DND-41 (cell line): ENCODE measurements at regions not wholly inside any gene's neighbourhood (a gene's known extent, or its start where the extent isn't known, plus 50 kb on each side); places are given as distances from the start of the nearest gene placed in this dataset.

Experiments
- ATAC-seq: fragments of 200-7000 bp; cut with Tn5 transposase; 3 replicates; pipeline ENCODE4 v1.9.1; 2021; ENCODE audit warnings: low read depth; ENCODE audit not compliant: insufficient read depth
- DNase-seq: peaks from one replicate; pipeline ENCODE4 v3.0.0-alpha.2; 2020
- H2AFZ ChIP-seq: 2 replicates; pipeline ENCODE4 v1.6.0; 2012; ENCODE audit warnings: low read depth, low read length
- H3K27ac ChIP-seq: 2 replicates; pipeline ENCODE4 v1.5.1; 2012; ENCODE audit warnings: low read length, inconsistent platforms
- H3K27me3 ChIP-seq: fragments of 200-600 bp; sonication (generic); 2 replicates; pipeline ENCODE4 v1.6.0; 2012; ENCODE audit warnings: low read length, mild to moderate bottlenecking, inconsistent platforms; ENCODE audit not compliant: insufficient read depth, poor library complexity
- H3K36me3 ChIP-seq: 2 replicates; pipeline ENCODE4 v1.5.1; 2012; ENCODE audit warnings: low read length, inconsistent platforms; ENCODE audit not compliant: insufficient read depth
- H3K4me1 ChIP-seq: 2 replicates; pipeline ENCODE4 v1.5.1; 2012; ENCODE audit warnings: mild to moderate bottlenecking, low read length; ENCODE audit not compliant: insufficient read depth
- H3K4me2 ChIP-seq: 2 replicates; pipeline ENCODE4 v1.6.0; 2012; ENCODE audit warnings: mild to moderate bottlenecking, moderate library complexity, low read length, inconsistent platforms; ENCODE audit not compliant: insufficient read depth
- H3K4me3 ChIP-seq, 2 experiments: fragments of 200-600 bp in 1 of 2; shearing (Covaris generic) in 1 of 2; 2 replicates each; pipeline ENCODE4 v1.5.1; 2012 to 2016; ENCODE audit warnings: inconsistent platforms in 2 of 2, low read length in 2 of 2, mild to moderate bottlenecking in 2 of 2, low read depth in 1 of 2, moderate library complexity in 1 of 2
- H3K79me2 ChIP-seq: 2 replicates; pipeline ENCODE4 v1.6.0; 2012; ENCODE audit warnings: low read length, inconsistent platforms; ENCODE audit not compliant: insufficient read depth
- H3K9ac ChIP-seq: 2 replicates; pipeline ENCODE4 v1.6.0; 2012; ENCODE audit warnings: low read depth, mild to moderate bottlenecking, inconsistent platforms, low read length, moderate library complexity
- H3K9me3 ChIP-seq: 2 replicates; pipeline ENCODE4 v1.5.1; 2012; ENCODE audit warnings: low read length, moderate library complexity, mild to moderate bottlenecking, inconsistent platforms; ENCODE audit not compliant: insufficient read depth, severe bottlenecking
- H4K20me1 ChIP-seq: 2 replicates; pipeline ENCODE4 v1.6.0; 2012; ENCODE audit warnings: low read length; ENCODE audit not compliant: insufficient read depth
- EZH2 ChIP-seq: IDR thresholded peaks from 3 replicates; pipeline ENCODE4 v1.6.1; 2012; ENCODE audit warnings: borderline replicate concordance, low read depth, mild to moderate bottlenecking, moderate library complexity, low read length, inconsistent platforms; ENCODE audit not compliant: severe bottlenecking
- TF ChIP-seq, protein P1 (sequence below): IDR thresholded peaks from 2 replicates; pipeline ENCODE4 v1.5.1; 2012; ENCODE audit warnings: borderline replicate concordance, low read length, moderate library complexity, mild to moderate bottlenecking; ENCODE audit not compliant: poor library complexity, severe bottlenecking; ENCODE audit errors: extremely low read depth

DNA sequence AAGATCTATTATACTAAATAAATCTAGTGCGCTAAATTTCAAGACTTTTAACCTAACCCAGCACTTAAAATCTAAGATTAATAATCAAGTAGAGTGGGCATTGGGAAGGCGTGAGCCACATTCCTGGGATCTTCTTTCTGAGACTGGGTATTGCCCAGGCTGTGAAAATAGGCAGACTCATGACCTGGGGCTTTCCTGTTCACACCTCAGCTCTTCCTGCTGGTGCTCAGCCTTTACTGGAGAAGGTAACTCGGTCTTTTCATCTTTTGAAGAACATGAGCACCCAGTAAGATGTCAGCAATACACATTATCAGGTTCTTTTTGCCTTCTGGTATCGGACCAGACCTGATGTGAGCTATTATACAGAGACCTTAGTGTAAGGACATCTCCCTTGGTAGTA, 500.5 kb downstream of the PLCL1 start:
- TF ChIP-seq, protein P1, sequence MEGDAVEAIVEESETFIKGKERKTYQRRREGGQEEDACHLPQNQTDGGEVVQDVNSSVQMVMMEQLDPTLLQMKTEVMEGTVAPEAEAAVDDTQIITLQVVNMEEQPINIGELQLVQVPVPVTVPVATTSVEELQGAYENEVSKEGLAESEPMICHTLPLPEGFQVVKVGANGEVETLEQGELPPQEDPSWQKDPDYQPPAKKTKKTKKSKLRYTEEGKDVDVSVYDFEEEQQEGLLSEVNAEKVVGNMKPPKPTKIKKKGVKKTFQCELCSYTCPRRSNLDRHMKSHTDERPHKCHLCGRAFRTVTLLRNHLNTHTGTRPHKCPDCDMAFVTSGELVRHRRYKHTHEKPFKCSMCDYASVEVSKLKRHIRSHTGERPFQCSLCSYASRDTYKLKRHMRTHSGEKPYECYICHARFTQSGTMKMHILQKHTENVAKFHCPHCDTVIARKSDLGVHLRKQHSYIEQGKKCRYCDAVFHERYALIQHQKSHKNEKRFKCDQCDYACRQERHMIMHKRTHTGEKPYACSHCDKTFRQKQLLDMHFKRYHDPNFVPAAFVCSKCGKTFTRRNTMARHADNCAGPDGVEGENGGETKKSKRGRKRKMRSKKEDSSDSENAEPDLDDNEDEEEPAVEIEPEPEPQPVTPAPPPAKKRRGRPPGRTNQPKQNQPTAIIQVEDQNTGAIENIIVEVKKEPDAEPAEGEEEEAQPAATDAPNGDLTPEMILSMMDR = no peak
- no peak for TF ChIP-seq EZH2
- ATAC-seq = no peak
- H2AFZ ChIP-seq = no peak overlapping the region

DNA sequence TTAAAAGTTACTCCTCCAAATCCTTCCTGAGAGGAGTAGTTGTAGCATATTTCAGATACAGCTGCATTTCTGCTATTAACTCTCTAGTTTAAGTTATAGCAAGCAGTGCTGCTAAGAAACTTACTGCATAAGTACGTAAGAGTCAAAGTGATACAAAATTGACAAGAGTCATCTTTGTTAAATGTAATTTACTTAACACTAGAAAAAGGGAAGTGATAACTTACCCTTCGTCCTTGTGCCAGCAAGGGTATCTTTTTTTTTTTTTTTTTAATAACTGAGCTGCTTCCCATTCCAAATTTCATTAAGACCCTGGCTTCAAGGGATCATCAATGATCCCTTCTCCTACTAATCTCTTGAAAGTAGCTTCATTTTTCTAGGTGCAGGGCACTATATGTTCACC, 493.0 kb downstream of the PLCL1 start:
- DNase-seq = no peak
- H3K9ac ChIP-seq = no peak overlapping the region
- no peaks in the 10 kb centered on the region for H3K9me3 ChIP-seq
- H3K4me3 ChIP-seq = no peak overlapping the region
- H3K4me2 ChIP-seq = no peak overlapping the region
- no peaks in the 10 kb centered on the region for H4K20me1 ChIP-seq
- no peak for ATAC-seq
- no peaks in the 10 kb centered on the region for H3K36me3 ChIP-seq
- H2AFZ ChIP-seq = no peak overlapping the region
- no peaks in the 10 kb centered on the region for H3K79me2 ChIP-seq
- TF ChIP-seq, protein P1 = no peak
- no peak for TF ChIP-seq EZH2
- no peak overlapping the region for H3K27ac ChIP-seq
- no peaks in the 10 kb centered on the region for H3K4me1 ChIP-seq
- peaks cover 38% of the 10 kb centered on the region for H3K27me3 ChIP-seq

More for the DNA sequence above, 500.5 kb downstream of the PLCL1 start:
- no peaks in the 10 kb centered on the region for H3K9me3 ChIP-seq
- H4K20me1 ChIP-seq = peaks cover 4% of the 10 kb centered on the region; the same call in 1 of the 2 replicates
- H3K27me3 ChIP-seq = peaks cover 35% of the 10 kb centered on the region
- H3K4me1 ChIP-seq = no peaks in the 10 kb centered on the region
- no peaks in the 10 kb centered on the region for H3K79me2 ChIP-seq
- DNase-seq = no peak
- no peak overlapping the region for H3K4me2 ChIP-seq
- H3K27ac ChIP-seq = no peak overlapping the region
- no peaks in the 10 kb centered on the region for H3K36me3 ChIP-seq
- H3K4me3 ChIP-seq = no peak overlapping the region
- H3K9ac ChIP-seq = no peak overlapping the region

DNA sequence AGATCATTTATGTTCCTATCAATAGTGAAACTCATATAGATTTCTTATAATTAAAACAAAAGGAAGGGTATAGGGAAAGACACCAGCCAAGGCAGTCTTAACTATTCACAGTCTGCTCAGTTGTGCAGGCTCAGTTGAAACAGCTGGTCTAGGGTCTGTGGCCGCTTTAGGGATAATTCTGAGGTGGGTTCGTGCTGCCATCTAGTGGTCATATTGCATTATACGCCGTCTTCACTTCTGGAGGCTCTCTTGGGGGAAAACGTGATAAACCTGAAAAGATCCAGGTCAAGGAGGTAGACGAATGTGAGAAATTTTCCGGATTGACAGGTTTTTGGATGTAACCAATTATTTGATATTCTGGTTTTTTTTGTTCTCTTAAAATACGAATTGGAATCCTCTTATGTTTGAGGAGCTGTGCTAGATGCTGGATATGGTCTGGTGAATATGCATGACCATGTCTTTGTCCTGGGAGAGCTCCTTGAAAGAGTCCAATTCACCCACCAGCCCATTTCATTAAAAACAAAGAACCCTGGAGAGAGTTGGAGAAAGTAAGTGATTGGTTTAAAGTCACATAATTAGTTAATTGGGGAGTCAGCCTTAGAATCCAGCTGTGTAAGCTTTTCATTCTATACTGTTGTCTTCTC, 492.4 kb downstream of the PLCL1 start:
- Histone ChIP-seq H3K4me3 (no peak overlapping the region), H4K20me1 (no peaks in the 10 kb centered on the region), H3K9ac (no peak overlapping the region), H2AFZ (no peak overlapping the region), H3K36me3 (no peaks in the 10 kb centered on the region), H3K27me3 (peaks cover 41% of the 10 kb centered on the region), H3K4me2 (no peak overlapping the region), H3K79me2 (no peaks in the 10 kb centered on the region), H3K4me1 (no peaks in the 10 kb centered on the region), H3K9me3 (no peaks in the 10 kb centered on the region), H3K27ac (no peak overlapping the region)
- TF ChIP-seq, protein P1 = peak; percentile 88
- no peak for TF ChIP-seq EZH2
- ATAC-seq (peak; percentile 99), DNase-seq (peak; percentile 73)

DNA sequence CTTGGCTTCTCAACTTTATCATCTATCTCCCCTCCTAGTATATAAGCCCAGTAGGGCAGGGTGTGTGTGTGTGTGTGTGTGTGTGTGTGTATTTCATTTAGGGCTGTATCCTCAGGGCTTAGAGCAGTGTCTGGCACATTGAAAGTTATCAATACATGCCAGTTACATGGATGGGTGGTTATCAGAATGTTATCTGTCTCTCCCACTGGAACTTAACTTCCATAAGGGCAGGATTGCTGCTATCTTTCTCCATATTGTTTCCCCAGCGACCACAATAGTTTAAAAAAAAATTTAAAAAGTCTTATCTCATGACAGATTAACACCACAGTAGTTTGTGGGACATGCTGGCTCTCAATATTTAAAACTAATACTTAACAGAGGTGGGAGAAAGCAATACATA, 488.9 kb downstream of the PLCL1 start:
- H3K4me2 ChIP-seq = no peak overlapping the region
- peaks cover 34% of the 10 kb centered on the region for H3K27me3 ChIP-seq
- TF ChIP-seq, protein P1 = no peak
- no peak for TF ChIP-seq EZH2
- no peaks in the 10 kb centered on the region for H3K79me2 ChIP-seq
- H3K4me1 ChIP-seq = no peaks in the 10 kb centered on the region
- H3K36me3 ChIP-seq = no peaks in the 10 kb centered on the region
- no peak overlapping the region for H2AFZ ChIP-seq
- no peak overlapping the region for H3K9ac ChIP-seq
- ATAC-seq (no peak), DNase-seq (no peak)
- no peaks in the 10 kb centered on the region for H4K20me1 ChIP-seq
- H3K27ac ChIP-seq = no peak overlapping the region
- no peak overlapping the region for H3K4me3 ChIP-seq
- no peaks in the 10 kb centered on the region for H3K9me3 ChIP-seq
